NCI-H2227 treated with DMSO at 0.1 percent for 48 hours (cell line): ENCODE measurements at regions not wholly inside any gene's neighbourhood (a gene's known extent, or its start where the extent isn't known, plus 50 kb on each side); places are given as distances from the start of the nearest gene placed in this dataset.

Experiments used
- DNase-seq: peaks from one replicate; lab custom pipeline; 2025; lab: John Stamatoyannopoulos, UW

- DNase-seq = no peak
Measured at GRCh38 chr2:129069875-129070594, 751.4 kb upstream of the HS6ST1 start.

- DNase-seq = no peak
Measured at GRCh38 chr2:129070663-129071062, 752.0 kb upstream of the HS6ST1 start.

GRCh38 chr2:129071531-129071930 is 752.9 kb upstream of the HS6ST1 start:
- DNase-seq = no peak

- no peak for DNase-seq
Measured at GRCh38 chr2:129074298-129074920, 755.7 kb upstream of the HS6ST1 start.

GRCh38 chr2:129078548-129078947 is 759.9 kb upstream of the HS6ST1 start:
- no peak for DNase-seq

- DNase-seq = no peak
Measured at GRCh38 chr2:129080715-129081476, 762.2 kb upstream of the HS6ST1 start.

- DNase-seq = no peak
Measured at GRCh38 chr2:129085386-129085785, 766.7 kb upstream of the HS6ST1 start.

GRCh38 chr2:129087133-129087813 is 768.6 kb upstream of the HS6ST1 start:
- no peak for DNase-seq

- no peak for DNase-seq
Measured at GRCh38 chr2:129091620-129092019, 773.0 kb upstream of the HS6ST1 start.

- no peak for DNase-seq
Measured at GRCh38 chr2:129092956-129093355, 774.3 kb upstream of the HS6ST1 start.

- no peak for DNase-seq
Measured at GRCh38 chr2:129101186-129101585, 782.5 kb upstream of the HS6ST1 start.

- DNase-seq = no peak
Measured at GRCh38 chr2:129103936-129104878, 785.5 kb upstream of the HS6ST1 start.

GRCh38 chr2:129112181-129112580 is 793.5 kb upstream of the HS6ST1 start:
- no peak for DNase-seq

GRCh38 chr2:129113776-129114175 is 795.1 kb upstream of the HS6ST1 start:
- DNase-seq = no peak

- no peak for DNase-seq
Measured at GRCh38 chr2:129117434-129117833, 798.8 kb upstream of the HS6ST1 start.

- DNase-seq = no peak
Measured at GRCh38 chr2:129118296-129118695, 799.6 kb upstream of the HS6ST1 start.

- no peak for DNase-seq
Measured at GRCh38 chr2:129129087-129129486, 810.4 kb upstream of the HS6ST1 start.

GRCh38 chr2:129133692-129134641 is 815.3 kb upstream of the HS6ST1 start:
- DNase-seq = no peak

- no peak for DNase-seq
Measured at GRCh38 chr2:129135017-129135416, 816.3 kb upstream of the HS6ST1 start.

GRCh38 chr2:129139380-129139779 is 820.7 kb upstream of the HS6ST1 start:
- DNase-seq = no peak
